HG03103 (cell line): ENCODE measurements at regions not wholly inside any gene's neighbourhood (a gene's known extent, or its start where the extent isn't known, plus 50 kb on each side); places are given as distances from the start of the nearest gene placed in this dataset.
"Not testable (repeated sequence)": the region's sequence is repeated elsewhere in the genome, so short reads cannot be mapped to it uniquely, and the experiment has no call there.

Experiments used
- ATAC-seq: cut with Tn5 transposase; IDR thresholded peaks from one replicate; pipeline ENCODE4 v1.9.1; 2021; ENCODE audit warnings: low read depth; ENCODE audit not compliant: unreplicated experiment

GRCh38 chr14:83118029-83118428 lies 1584.4 kb upstream of the SEL1L start:
- no peak for ATAC-seq

- ATAC-seq: no peak
Measured at GRCh38 chr14:83120187-83120586, 1586.5 kb upstream of the SEL1L start.

- no peak for ATAC-seq
Measured at GRCh38 chr14:83126076-83126475, 1592.4 kb upstream of the SEL1L start.

- ATAC-seq: no peak
Measured at GRCh38 chr14:83128783-83129182, 1595.1 kb upstream of the SEL1L start.

- no peak for ATAC-seq
Measured at GRCh38 chr14:83129496-83129895, 1595.8 kb upstream of the SEL1L start.

- ATAC-seq: no peak
Measured at GRCh38 chr14:83133981-83134645, 1600.5 kb upstream of the SEL1L start.

GRCh38 chr14:83140756-83141155 lies 1607.1 kb upstream of the SEL1L start:
- no peak for ATAC-seq

GRCh38 chr14:83147006-83147405 lies 1613.4 kb upstream of the SEL1L start:
- no peak for ATAC-seq

GRCh38 chr14:83151571-83151970 lies 1617.9 kb upstream of the SEL1L start:
- ATAC-seq: no peak

- ATAC-seq: no peak
Measured at GRCh38 chr14:83153081-83153480, 1619.4 kb upstream of the SEL1L start.

GRCh38 chr14:83162361-83162929 lies 1628.8 kb upstream of the SEL1L start:
- no peak for ATAC-seq

- no peak for ATAC-seq
Measured at GRCh38 chr14:83163016-83163415, 1629.4 kb upstream of the SEL1L start.

- no peak for ATAC-seq
Measured at GRCh38 chr14:83164016-83164415, 1630.4 kb upstream of the SEL1L start.

- ATAC-seq: no peak
Measured at GRCh38 chr14:83164591-83164990, 1630.9 kb upstream of the SEL1L start.

GRCh38 chr14:83170165-83170564 lies 1636.5 kb upstream of the SEL1L start:
- no peak for ATAC-seq

- no peak for ATAC-seq
Measured at GRCh38 chr14:83171761-83172160, 1638.1 kb upstream of the SEL1L start.

GRCh38 chr14:83172363-83172762 lies 1638.7 kb upstream of the SEL1L start:
- no peak for ATAC-seq

GRCh38 chr14:83173687-83174086 lies 1640.0 kb upstream of the SEL1L start:
- ATAC-seq: no peak

- ATAC-seq: no peak
Measured at GRCh38 chr14:83184531-83184930, 1650.9 kb upstream of the SEL1L start.

GRCh38 chr14:83188311-83188710 lies 1654.7 kb upstream of the SEL1L start:
- ATAC-seq: not testable (repeated sequence)

- no peak for ATAC-seq
Measured at GRCh38 chr14:83196236-83196635, 1662.6 kb upstream of the SEL1L start.

GRCh38 chr14:83197271-83197670 lies 1663.6 kb upstream of the SEL1L start:
- ATAC-seq: no peak

GRCh38 chr14:83207550-83207949 lies 1673.9 kb upstream of the SEL1L start:
- ATAC-seq: no peak
